Neural progenitor cell (in vitro differentiated cells): ENCODE measurements at regions not wholly inside any gene's neighbourhood (a gene's known extent, or its start where the extent isn't known, plus 50 kb on each side); places are given as distances from the start of the nearest gene placed in this dataset.

Experiments used
- DNase-seq: peaks from one replicate; pipeline ENCODE4 v3.0.0-alpha.2; 2016; ENCODE audit warnings: low spot score
- H2AFZ ChIP-seq: fragments of 200-600 bp; sonication (generic); replicated peaks from 2 replicates; pipeline ENCODE4 v1.6.1; 2016; ENCODE audit warnings: antibody characterized with exemption
- H3F3A ChIP-seq: fragments of 200-600 bp; sonication (generic); 2 replicates; pipeline ENCODE4 v1.6.1; 2016; ENCODE audit warnings: antibody characterized with exemption, low read depth
- H3K27ac ChIP-seq: fragments of 200-600 bp; sonication (generic); 2 replicates; pipeline ENCODE4 v1.5.1; 2016; ENCODE audit warnings: mild to moderate bottlenecking
- H3K27me3 ChIP-seq: fragments of 200-600 bp; sonication (generic); 2 replicates; pipeline ENCODE4 v1.6.1; 2016; ENCODE audit warnings: mild to moderate bottlenecking, moderate library complexity
- H3K36me3 ChIP-seq: fragments of 200-600 bp; sonication (generic); 2 replicates; pipeline ENCODE4 v1.5.1; 2016
- H3K4me1 ChIP-seq: fragments of 200-600 bp; sonication (generic); 2 replicates; pipeline ENCODE4 v1.6.1; 2016; ENCODE audit warnings: mixed run types
- H3K4me2 ChIP-seq: fragments of 200-600 bp; sonication (generic); 2 replicates; pipeline ENCODE4 v1.6.1; 2016
- H3K4me3 ChIP-seq: fragments of 200-600 bp; sonication (generic); 2 replicates; pipeline ENCODE4 v1.5.1; 2016
- H3K79me2 ChIP-seq: fragments of 200-600 bp; sonication (generic); 2 replicates; pipeline ENCODE4 v1.6.1; 2016; ENCODE audit warnings: low read depth
- H3K9ac ChIP-seq: fragments of 200-600 bp; sonication (generic); 2 replicates; pipeline ENCODE4 v1.6.1; 2016
- H3K9me3 ChIP-seq: fragments of 200-600 bp; sonication (generic); 2 replicates; pipeline ENCODE4 v1.5.1; 2016; ENCODE audit warnings: low read depth
- H4K20me1 ChIP-seq: fragments of 200-600 bp; sonication (generic); 2 replicates; pipeline ENCODE4 v1.6.1; 2016; ENCODE audit warnings: low read depth
- H3K27ac Mint-ChIP-seq: 3 replicates; pipeline ENCODE4 v1.8.0; 2021; ENCODE audit warnings: mixed read lengths
- H3K27me3 Mint-ChIP-seq: 2 replicates; pipeline ENCODE4 v1.8.0; 2022; ENCODE audit warnings: low read depth, mild to moderate bottlenecking, inconsistent platforms, moderate library complexity, mixed read lengths; ENCODE audit not compliant: insufficient read depth
- H3K36me3 Mint-ChIP-seq: 3 replicates; pipeline ENCODE4 v1.8.0; 2021; ENCODE audit warnings: mixed read lengths
- H3K4me1 Mint-ChIP-seq: 3 replicates; pipeline ENCODE4 v1.8.0; 2021; ENCODE audit warnings: mixed read lengths
- H3K4me3 Mint-ChIP-seq: 3 replicates; pipeline ENCODE4 v1.8.0; 2021; ENCODE audit warnings: mild to moderate bottlenecking, moderate library complexity, mixed read lengths
- H3K9me3 Mint-ChIP-seq: 3 replicates; pipeline ENCODE4 v1.8.0; 2020; ENCODE audit warnings: mixed read lengths
- CTCF ChIP-seq: fragments of 200-600 bp; sonication (generic); IDR thresholded peaks from 2 replicates; pipeline ENCODE4 v1.5.1; 2017; ENCODE audit warnings: antibody characterized with exemption, mild to moderate bottlenecking
- EZH2 ChIP-seq: fragments of 200-600 bp; sonication (generic); IDR thresholded peaks from 2 replicates; pipeline ENCODE4 v1.6.1; 2017; ENCODE audit warnings: antibody characterized with exemption, mild to moderate bottlenecking, moderate library complexity
- EZH2phosphoT487 ChIP-seq: fragments of 200-600 bp; sonication (generic); IDR thresholded peaks from 2 replicates; pipeline ENCODE4 v1.6.1; 2017; ENCODE audit warnings: antibody characterized with exemption

GRCh38 chr2:53220969-53221368 lies 546.6 kb upstream of the CHAC2 start:
- no peak overlapping the region for H3K4me3 ChIP-seq
- no peak for DNase-seq
- no peaks in the 10 kb centered on the region for H3K79me2 ChIP-seq
- TF ChIP-seq EZH2phosphoT487 = no peak
- TF ChIP-seq EZH2 = no peak
- TF ChIP-seq CTCF = no peak
- no peaks in the 10 kb centered on the region for H3K36me3 ChIP-seq
- H4K20me1 ChIP-seq = no peaks in the 10 kb centered on the region
- H3F3A ChIP-seq = no peaks in the 10 kb centered on the region
- H2AFZ ChIP-seq = no peak overlapping the region
- no peak overlapping the region for H3K27ac ChIP-seq
- H3K27me3 ChIP-seq = no peaks in the 10 kb centered on the region
- H3K9ac ChIP-seq = no peak overlapping the region
- H3K36me3 Mint-ChIP-seq = no peaks in the 10 kb centered on the region
- H3K27me3 Mint-ChIP-seq = peaks cover 4% of the 10 kb centered on the region
- no peak overlapping the region for H3K27ac Mint-ChIP-seq
- no peaks in the 10 kb centered on the region for H3K9me3 Mint-ChIP-seq
- H3K4me2 ChIP-seq = no peak overlapping the region
- no peaks in the 10 kb centered on the region for H3K9me3 ChIP-seq
- no peaks in the 10 kb centered on the region for H3K4me1 ChIP-seq
- H3K4me1 Mint-ChIP-seq = no peaks in the 10 kb centered on the region
- H3K4me3 Mint-ChIP-seq = no peak overlapping the region

- H3K27me3 Mint-ChIP-seq = peaks cover 4% of the 10 kb centered on the region
- DNase-seq = no peak
- H3K4me3 Mint-ChIP-seq = no peak overlapping the region
- Histone ChIP-seq H4K20me1 (no peaks in the 10 kb centered on the region), H3K27me3 (no peaks in the 10 kb centered on the region), H3K9ac (no peak overlapping the region), H3K9me3 (no peaks in the 10 kb centered on the region), H3K4me1 (no peaks in the 10 kb centered on the region), H2AFZ (no peak overlapping the region), H3K27ac (no peak overlapping the region), H3F3A (no peaks in the 10 kb centered on the region), H3K4me3 (no peak overlapping the region), H3K36me3 (no peaks in the 10 kb centered on the region), H3K79me2 (no peaks in the 10 kb centered on the region), H3K4me2 (no peak overlapping the region)
- no peaks in the 10 kb centered on the region for H3K36me3 Mint-ChIP-seq
- TF ChIP-seq EZH2 = no peak
- no peak for TF ChIP-seq EZH2phosphoT487
- TF ChIP-seq CTCF = no peak
- no peak overlapping the region for H3K27ac Mint-ChIP-seq
- H3K4me1 Mint-ChIP-seq = no peaks in the 10 kb centered on the region
- H3K9me3 Mint-ChIP-seq = peaks cover 5% of the 10 kb centered on the region
Measured at GRCh38 chr2:53217250-53217649, 550.4 kb upstream of the CHAC2 start.

GRCh38 chr2:53216805-53217204 lies 550.8 kb upstream of the CHAC2 start:
- H3K4me1 ChIP-seq = no peaks in the 10 kb centered on the region
- Mint-ChIP-seq H3K27ac (no peak overlapping the region), H3K9me3 (peaks cover 5% of the 10 kb centered on the region), H3K4me3 (no peak overlapping the region), H3K4me1 (no peaks in the 10 kb centered on the region), H3K27me3 (peaks cover 4% of the 10 kb centered on the region), H3K36me3 (no peaks in the 10 kb centered on the region)
- H3K9ac ChIP-seq = no peak overlapping the region
- H3F3A ChIP-seq = no peaks in the 10 kb centered on the region
- no peak overlapping the region for H2AFZ ChIP-seq
- H3K4me3 ChIP-seq = no peak overlapping the region
- H3K36me3 ChIP-seq = no peaks in the 10 kb centered on the region
- H3K27ac ChIP-seq = no peak overlapping the region
- H3K27me3 ChIP-seq = no peaks in the 10 kb centered on the region
- TF ChIP-seq EZH2phosphoT487 (no peak), CTCF (no peak), EZH2 (no peak)
- no peaks in the 10 kb centered on the region for H3K79me2 ChIP-seq
- H3K9me3 ChIP-seq = no peaks in the 10 kb centered on the region
- no peak overlapping the region for H3K4me2 ChIP-seq
- no peak for DNase-seq
- no peaks in the 10 kb centered on the region for H4K20me1 ChIP-seq

- Mint-ChIP-seq H3K4me3 (no peak overlapping the region), H3K9me3 (peaks cover 5% of the 10 kb centered on the region), H3K36me3 (no peaks in the 10 kb centered on the region), H3K27me3 (peaks cover 4% of the 10 kb centered on the region), H3K4me1 (no peaks in the 10 kb centered on the region), H3K27ac (no peak overlapping the region)
- no peak overlapping the region for H3K4me3 ChIP-seq
- TF ChIP-seq EZH2phosphoT487 = no peak
- TF ChIP-seq CTCF = no peak
- no peak for TF ChIP-seq EZH2
- H4K20me1 ChIP-seq = no peaks in the 10 kb centered on the region
- no peaks in the 10 kb centered on the region for H3F3A ChIP-seq
- DNase-seq = no peak
- H3K4me2 ChIP-seq = no peak overlapping the region
- no peaks in the 10 kb centered on the region for H3K4me1 ChIP-seq
- H3K27me3 ChIP-seq = no peaks in the 10 kb centered on the region
- no peak overlapping the region for H2AFZ ChIP-seq
- H3K9ac ChIP-seq = no peak overlapping the region
- H3K36me3 ChIP-seq = no peaks in the 10 kb centered on the region
- no peaks in the 10 kb centered on the region for H3K9me3 ChIP-seq
- H3K79me2 ChIP-seq = no peaks in the 10 kb centered on the region
- H3K27ac ChIP-seq = no peak overlapping the region
Measured at GRCh38 chr2:53212576-53212975, 555.0 kb upstream of the CHAC2 start.
